ENCODE measurements at regions not wholly inside any gene's neighbourhood (a gene's known extent, or its start where the extent isn't known, plus 50 kb on each side); places are given as distances from the start of the nearest gene placed in this dataset.

DNA sequence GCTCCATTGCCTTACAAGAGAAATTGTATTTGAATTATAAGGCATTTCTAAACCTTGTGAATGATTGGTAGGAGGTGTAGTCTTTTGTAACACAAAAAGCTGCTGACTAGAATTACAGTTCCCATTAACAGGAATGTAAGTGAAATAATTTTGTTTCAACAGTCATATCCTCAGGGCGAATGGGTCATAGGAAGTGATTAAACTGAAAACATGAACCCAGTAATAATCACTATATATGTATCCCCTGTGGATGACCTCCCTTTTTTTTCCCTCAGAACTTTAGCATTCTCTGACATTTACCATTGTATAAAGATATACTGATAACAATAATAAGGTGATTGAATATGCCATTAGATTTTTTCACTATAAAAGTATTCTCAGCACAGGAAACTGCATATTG, 312.3 kb downstream of the ATP23 start:
- H3K27me3 ChIP-seq, result no peaks in the 10 kb centered on the region
- no peak for TF ChIP-seq POLR2A (IDR thresholded peaks at IDR 0.05)
- TF ChIP-seq, protein P1, sequence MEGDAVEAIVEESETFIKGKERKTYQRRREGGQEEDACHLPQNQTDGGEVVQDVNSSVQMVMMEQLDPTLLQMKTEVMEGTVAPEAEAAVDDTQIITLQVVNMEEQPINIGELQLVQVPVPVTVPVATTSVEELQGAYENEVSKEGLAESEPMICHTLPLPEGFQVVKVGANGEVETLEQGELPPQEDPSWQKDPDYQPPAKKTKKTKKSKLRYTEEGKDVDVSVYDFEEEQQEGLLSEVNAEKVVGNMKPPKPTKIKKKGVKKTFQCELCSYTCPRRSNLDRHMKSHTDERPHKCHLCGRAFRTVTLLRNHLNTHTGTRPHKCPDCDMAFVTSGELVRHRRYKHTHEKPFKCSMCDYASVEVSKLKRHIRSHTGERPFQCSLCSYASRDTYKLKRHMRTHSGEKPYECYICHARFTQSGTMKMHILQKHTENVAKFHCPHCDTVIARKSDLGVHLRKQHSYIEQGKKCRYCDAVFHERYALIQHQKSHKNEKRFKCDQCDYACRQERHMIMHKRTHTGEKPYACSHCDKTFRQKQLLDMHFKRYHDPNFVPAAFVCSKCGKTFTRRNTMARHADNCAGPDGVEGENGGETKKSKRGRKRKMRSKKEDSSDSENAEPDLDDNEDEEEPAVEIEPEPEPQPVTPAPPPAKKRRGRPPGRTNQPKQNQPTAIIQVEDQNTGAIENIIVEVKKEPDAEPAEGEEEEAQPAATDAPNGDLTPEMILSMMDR (IDR thresholded peaks at IDR 0.05), result no peak
- H3K4me1 ChIP-seq, result peaks cover 0 to 16% (median 10%) of the 10 kb centered on the region in 12 donors
- H3K4me3 ChIP-seq, result no peak overlapping the region
- WGBS, 4 donors, result 65 to 79% (median 74%) methylated on average over 1 of the region's 1 CpG
- no peak overlapping the region for H3K27ac ChIP-seq
- H3K9me3 ChIP-seq, result peaks cover 0 to 5% (median 0%) of the 10 kb centered on the region in 12 donors
- no peaks in the 10 kb centered on the region for H3K36me3 ChIP-seq
- intact Hi-C loops (cut with DNase I), result loop anchor here in 1 of 10 donors (5.0 kb wide), 1 partner anchor 116 kb away; no protein-coding TSS in a partner anchor
- no peak for ATAC-seq
- DNase-seq, result no peak

DNA sequence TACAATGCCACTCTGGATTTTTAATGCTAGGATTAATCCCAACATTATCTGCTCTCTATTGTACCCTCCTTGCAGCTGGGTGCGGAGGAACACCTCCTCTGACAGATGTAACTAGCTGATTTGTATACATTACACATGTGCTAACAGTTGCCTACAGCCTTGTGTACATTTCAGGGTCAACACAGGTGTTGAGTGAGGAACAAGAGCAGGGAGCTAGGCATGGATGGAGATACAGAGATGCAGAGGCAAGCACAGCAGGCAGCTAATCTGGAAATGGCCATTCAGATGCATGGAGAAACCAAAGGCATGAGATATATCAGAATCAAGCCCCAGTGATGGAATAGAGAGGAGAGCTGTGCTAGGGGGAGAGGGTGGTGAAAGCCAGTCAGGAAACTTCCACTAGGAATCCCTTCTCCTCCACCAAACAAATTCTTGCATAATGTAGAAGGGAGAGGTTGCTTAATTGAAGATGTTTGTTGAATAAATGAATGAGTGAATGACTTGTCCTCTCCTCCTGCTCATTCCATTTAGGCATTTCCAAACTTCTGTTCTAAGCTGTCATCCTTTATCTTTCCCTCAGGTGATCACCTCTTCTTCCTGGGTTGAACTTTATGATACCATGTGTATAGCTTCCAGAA, 313.2 kb downstream of the ATP23 start:
- ATAC-seq (no peak), DNase-seq (no peak)
- H3K9me3 ChIP-seq, result peaks cover 0 to 5% (median 0%) of the 10 kb centered on the region in 12 donors

DNA sequence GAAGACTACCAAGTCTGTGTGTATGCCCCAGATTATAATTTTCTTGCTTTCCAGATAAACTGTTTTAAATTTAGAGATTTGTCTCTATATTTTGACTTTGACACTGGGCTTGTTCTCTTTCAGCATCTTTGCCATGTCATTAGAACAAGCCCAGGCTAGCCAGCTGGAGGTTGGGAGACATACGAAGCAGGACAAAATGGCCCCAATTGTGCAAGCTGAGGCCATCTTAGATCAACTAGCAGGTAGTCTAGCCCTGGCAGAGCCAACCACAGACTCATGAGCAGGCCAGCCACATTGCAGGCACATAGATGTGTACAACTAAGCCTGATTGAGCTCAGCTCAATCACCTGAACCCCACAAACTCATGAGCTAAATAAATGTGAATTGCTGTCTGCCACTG, 321.4 kb downstream of the ATP23 start:
- 93 to 100% (median 97%) methylated on average over 1 of the region's 1 CpG for WGBS, 4 donors
- Histone ChIP-seq H3K9me3 (peaks cover 0 to 6% (median 0%) of the 10 kb centered on the region in 12 donors), H3K4me3 (no peak overlapping the region), H3K27me3 (no peaks in the 10 kb centered on the region), H3K27ac (no peak overlapping the region), H3K36me3 (no peaks in the 10 kb centered on the region), H3K4me1 (peaks cover 0 to 2% (median 0%) of the 10 kb centered on the region in 12 donors)
- TF ChIP-seq, protein P1 (IDR thresholded peaks at IDR 0.05), result no peak
- TF ChIP-seq POLR2A (IDR thresholded peaks at IDR 0.05), result no peak
- ATAC-seq (no peak), DNase-seq (no peak)
- intact Hi-C loops (cut with DNase I), result no loop called here

More for the DNA sequence above, 313.2 kb downstream of the ATP23 start:
- intact Hi-C loops (cut with DNase I), result loop anchor here in 1 of 10 donors (5.0 kb wide), 1 partner anchor 117 kb away; no protein-coding TSS in a partner anchor
- no peak overlapping the region for H3K27ac ChIP-seq
- WGBS, 4 donors, result 91 to 96% (median 93%) methylated on average over 1 of the region's 1 CpG
- H3K36me3 ChIP-seq, result no peaks in the 10 kb centered on the region
- TF ChIP-seq, protein P1 (IDR thresholded peaks at IDR 0.05), result no peak
- TF ChIP-seq POLR2A (IDR thresholded peaks at IDR 0.05), result no peak
- H3K4me1 ChIP-seq, result peaks cover 0 to 11% (median 8%) of the 10 kb centered on the region in 12 donors
- H3K4me3 ChIP-seq, result no peak overlapping the region
- H3K27me3 ChIP-seq, result no peaks in the 10 kb centered on the region

DNA sequence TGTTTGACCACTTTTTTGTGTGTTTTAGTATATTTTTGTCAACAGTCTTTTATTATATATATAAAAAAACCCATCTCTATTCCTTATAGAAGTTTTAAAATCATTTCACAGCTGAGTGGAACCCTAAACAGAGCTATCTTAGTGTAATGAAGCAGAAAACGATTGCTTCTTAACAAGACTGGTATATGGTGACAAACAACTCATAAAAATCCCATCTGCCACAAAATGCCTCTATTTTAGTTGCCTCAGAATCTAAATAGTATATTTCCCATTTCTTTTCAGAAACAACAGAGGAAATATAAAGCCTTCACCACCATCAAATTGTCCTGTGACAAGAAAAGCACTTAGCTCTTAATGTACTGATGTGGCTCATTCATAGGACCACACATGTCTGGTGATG, 322.4 kb downstream of the ATP23 start:
- intact Hi-C loops (cut with DNase I), result no loop called here
- no peak for DNase-seq
- no peak overlapping the region for H3K4me3 ChIP-seq
- no peaks in the 10 kb centered on the region for H3K36me3 ChIP-seq
- no peak overlapping the region for H3K27ac ChIP-seq
- WGBS, 4 donors, result 82 to 92% (median 84%) methylated on average over 1 of the region's 1 CpG
- TF ChIP-seq, protein P1 (IDR thresholded peaks at IDR 0.05), result no peak
- TF ChIP-seq POLR2A (IDR thresholded peaks at IDR 0.05), result no peak
- peaks cover 0 to 6% (median 0%) of the 10 kb centered on the region in 12 donors for H3K4me1 ChIP-seq
- peaks cover 0 to 6% (median 0%) of the 10 kb centered on the region in 12 donors for H3K9me3 ChIP-seq
- ATAC-seq, result no peak
- no peaks in the 10 kb centered on the region for H3K27me3 ChIP-seq
